GM06990 (cell line): ENCODE measurements at regions not wholly inside any gene's neighbourhood (a gene's known extent, or its start where the extent isn't known, plus 50 kb on each side); places are given as distances from the start of the nearest gene placed in this dataset.
"Not testable (repeated sequence)": the region's sequence is repeated elsewhere in the genome, so short reads cannot be mapped to it uniquely, and the experiment has no call there.

Experiments
- DNase-seq: peaks from one replicate; pipeline ENCODE4 v3.0.0-alpha.2; 2011; ENCODE audit not compliant: insufficient read length; ENCODE audit errors: extremely low read depth
- H3K27me3 ChIP-seq: replicated peaks from 2 replicates; pipeline ENCODE4 v1.6.0; 2011; ENCODE audit warnings: low read length; ENCODE audit not compliant: control insufficient read depth, insufficient read depth
- H3K36me3 ChIP-seq: 2 replicates; pipeline ENCODE4 v1.5.1; 2011; ENCODE audit warnings: low read length; ENCODE audit not compliant: control insufficient read depth, insufficient read depth
- H3K4me3 ChIP-seq: replicated peaks from 2 replicates; pipeline ENCODE4 v1.5.1; 2011; ENCODE audit warnings: low read depth, mild to moderate bottlenecking, control low read depth, low read length
- CTCF ChIP-seq: IDR thresholded peaks from 2 replicates; pipeline ENCODE4 v1.5.1; 2011; ENCODE audit warnings: low read length, control low read depth, mild to moderate bottlenecking, inconsistent platforms; ENCODE audit not compliant: insufficient read depth, poor library complexity, severe bottlenecking

- no peak for TF ChIP-seq CTCF
- DNase-seq: no peak
- Histone ChIP-seq H3K27me3 (no peaks in the 10 kb centered on the region), H3K4me3 (no peak overlapping the region), H3K36me3 (no peaks in the 10 kb centered on the region)
Observed at GRCh38 chr6:134394905-134395304, 77.0 kb upstream of the SGK1 start.

- TF ChIP-seq CTCF: no peak
- H3K36me3 ChIP-seq: no peaks in the 10 kb centered on the region
- no peak overlapping the region for H3K4me3 ChIP-seq
- no peak for DNase-seq
- no peaks in the 10 kb centered on the region for H3K27me3 ChIP-seq
Observed at GRCh38 chr6:134394208-134394607, 76.3 kb upstream of the SGK1 start.

- DNase-seq: no peak
- Histone ChIP-seq H3K36me3 (no peaks in the 10 kb centered on the region), H3K27me3 (no peaks in the 10 kb centered on the region), H3K4me3 (no peak overlapping the region)
- TF ChIP-seq CTCF: no peak
Observed at GRCh38 chr6:134391205-134391604, 73.3 kb upstream of the SGK1 start.

GRCh38 chr6:134389658-134390057 is 71.7 kb upstream of the SGK1 start:
- no peak for TF ChIP-seq CTCF
- no peak for DNase-seq
- Histone ChIP-seq H3K4me3 (no peak overlapping the region), H3K36me3 (no peaks in the 10 kb centered on the region), H3K27me3 (no peaks in the 10 kb centered on the region)

- DNase-seq: no peak
- H3K4me3 ChIP-seq: no peak overlapping the region
- TF ChIP-seq CTCF: no peak
Observed at GRCh38 chr6:134389129-134389528, 71.2 kb upstream of the SGK1 start.

GRCh38 chr6:134386482-134386881 is 68.6 kb upstream of the SGK1 start:
- H3K27me3 ChIP-seq, DNase-seq, H3K4me3 ChIP-seq, H3K36me3 ChIP-seq: not testable (repeated sequence)

More at GRCh38 chr6:134389129-134389528, 71.2 kb upstream of the SGK1 start:
- Histone ChIP-seq H3K27me3 (no peaks in the 10 kb centered on the region), H3K36me3 (no peaks in the 10 kb centered on the region)
